D341Med (cell line): ENCODE measurements at regions not wholly inside any gene's neighbourhood (a gene's known extent, or its start where the extent isn't known, plus 50 kb on each side); places are given as distances from the start of the nearest gene placed in this dataset.

Experiments used
- DNase-seq: peaks from one replicate; pipeline ENCODE4 v3.0.0; 2012; ENCODE audit warnings: low spot score

GRCh38 chr3:106215047-106215446 is 346.2 kb upstream of the CBLB start:
- no peak for DNase-seq

- DNase-seq, result no peak
These were observed 348.9 kb upstream of the CBLB start for GRCh38 chr3:106217745-106218144.

- DNase-seq, result no peak
These were observed 358.3 kb upstream of the CBLB start for GRCh38 chr3:106227068-106227467.

GRCh38 chr3:106228271-106228670 is 359.5 kb upstream of the CBLB start:
- no peak for DNase-seq

- no peak for DNase-seq
These were observed 360.9 kb upstream of the CBLB start for GRCh38 chr3:106229495-106230278.

- DNase-seq, result no peak
These were observed 362.3 kb upstream of the CBLB start for GRCh38 chr3:106231086-106231485.

GRCh38 chr3:106232956-106233355 is 364.1 kb upstream of the CBLB start:
- DNase-seq, result no peak

GRCh38 chr3:106239195-106239697 is 370.4 kb upstream of the CBLB start:
- DNase-seq, result no peak

- DNase-seq, result no peak
These were observed 372.8 kb upstream of the CBLB start for GRCh38 chr3:106241593-106241992.

- no peak for DNase-seq
These were observed 374.0 kb upstream of the CBLB start for GRCh38 chr3:106242781-106243180.

GRCh38 chr3:106245400-106245799 is 376.6 kb upstream of the CBLB start:
- DNase-seq, result no peak

GRCh38 chr3:106247902-106248684 is 379.3 kb upstream of the CBLB start:
- DNase-seq, result no peak

GRCh38 chr3:106249159-106249558 is 380.3 kb upstream of the CBLB start:
- DNase-seq, result no peak

GRCh38 chr3:106249981-106250380 is 381.2 kb upstream of the CBLB start:
- no peak for DNase-seq

GRCh38 chr3:106251160-106251892 is 382.5 kb upstream of the CBLB start:
- DNase-seq, result no peak

GRCh38 chr3:106255870-106256248 is 387.0 kb upstream of the CBLB start:
- DNase-seq, result no peak

- no peak for DNase-seq
These were observed 387.6 kb upstream of the CBLB start for GRCh38 chr3:106256249-106256957.

GRCh38 chr3:106257172-106257571 is 388.4 kb upstream of the CBLB start:
- DNase-seq, result no peak

- DNase-seq, result no peak
These were observed 392.6 kb upstream of the CBLB start for GRCh38 chr3:106261396-106261795.

GRCh38 chr3:106261915-106262683 is 393.3 kb upstream of the CBLB start:
- DNase-seq, result no peak

- DNase-seq, result no peak
These were observed 394.2 kb upstream of the CBLB start for GRCh38 chr3:106263011-106263410.
